HFFc6 (cell line): ENCODE measurements at regions not wholly inside any gene's neighbourhood (a gene's known extent, or its start where the extent isn't known, plus 50 kb on each side); places are given as distances from the start of the nearest gene placed in this dataset.
"Not testable (repeated sequence)": the region's sequence is repeated elsewhere in the genome, so short reads cannot be mapped to it uniquely, and the experiment has no call there.

Experiments used
- DNase-seq: peaks from one replicate; pipeline ENCODE4 v3.0.0-alpha.2; 2018
- H3K27ac Mint-ChIP-seq: 2 replicates; pipeline ENCODE4 v1.8.0; 2020; ENCODE audit warnings: mild to moderate bottlenecking, mixed read lengths
- H3K27me3 Mint-ChIP-seq: 2 replicates; pipeline ENCODE4 v1.8.0; 2021; ENCODE audit warnings: mild to moderate bottlenecking, moderate library complexity, mixed read lengths; ENCODE audit not compliant: insufficient read depth
- H3K36me3 Mint-ChIP-seq: 2 replicates; pipeline ENCODE4 v1.8.0; 2021; ENCODE audit warnings: low read depth, mixed read lengths
- H3K4me1 Mint-ChIP-seq: 2 replicates; pipeline ENCODE4 v1.8.0; 2020; ENCODE audit warnings: low read depth, mixed read lengths
- H3K4me3 Mint-ChIP-seq: 2 replicates; pipeline ENCODE4 v1.8.0; 2020; ENCODE audit warnings: mild to moderate bottlenecking, moderate library complexity, mixed read lengths
- H3K9me3 Mint-ChIP-seq: 2 replicates; pipeline ENCODE4 v1.8.0; 2020; ENCODE audit warnings: mild to moderate bottlenecking, mixed read lengths
- CTCF ChIP-seq: fragments of 200-600 bp; sonication (generic); IDR thresholded peaks from 2 replicates; pipeline ENCODE4 v1.5.0; 2021; ENCODE audit warnings: antibody characterized with exemption, mild to moderate bottlenecking

GRCh38 chr12:39699079-39699478 is 79.5 kb upstream of the ABCD2 start:
- H3K9me3 Mint-ChIP-seq: peaks cover 43% of the 10 kb centered on the region
- not testable (repeated sequence) for H3K36me3 Mint-ChIP-seq, DNase-seq, H3K4me1 Mint-ChIP-seq, H3K27ac Mint-ChIP-seq, H3K27me3 Mint-ChIP-seq, H3K4me3 Mint-ChIP-seq

- H3K4me3 Mint-ChIP-seq: no peak overlapping the region
- TF ChIP-seq CTCF: no peak
- DNase-seq: no peak
- no peaks in the 10 kb centered on the region for H3K4me1 Mint-ChIP-seq
- no peaks in the 10 kb centered on the region for H3K36me3 Mint-ChIP-seq
- H3K27me3 Mint-ChIP-seq: no peaks in the 10 kb centered on the region; the same call in 1 of the 2 replicates
- H3K27ac Mint-ChIP-seq: no peak overlapping the region
- H3K9me3 Mint-ChIP-seq: peaks cover 43% of the 10 kb centered on the region
Observed at GRCh38 chr12:39697108-39697507, 77.5 kb upstream of the ABCD2 start.

GRCh38 chr12:39692258-39692853 is 72.8 kb upstream of the ABCD2 start:
- Mint-ChIP-seq H3K27me3 (no peaks in the 10 kb centered on the region; the same call in 1 of the 2 replicates), H3K27ac (no peak overlapping the region), H3K36me3 (no peaks in the 10 kb centered on the region), H3K9me3 (peaks cover 24% of the 10 kb centered on the region), H3K4me3 (no peak overlapping the region), H3K4me1 (no peaks in the 10 kb centered on the region)
- no peak for DNase-seq
- peak; percentile 65 for TF ChIP-seq CTCF

GRCh38 chr12:39685854-39686657 is 66.5 kb upstream of the ABCD2 start:
- Mint-ChIP-seq H3K4me3 (no peak overlapping the region), H3K9me3 (peaks cover 8% of the 10 kb centered on the region; the same call in 1 of the 2 replicates), H3K27me3 (no peaks in the 10 kb centered on the region), H3K27ac (no peak overlapping the region), H3K4me1 (no peaks in the 10 kb centered on the region), H3K36me3 (no peaks in the 10 kb centered on the region)
- TF ChIP-seq CTCF: no peak
- DNase-seq: no peak

- peaks cover 26% of the 10 kb centered on the region for H3K9me3 Mint-ChIP-seq
- DNase-seq: no peak
- H3K27ac Mint-ChIP-seq: no peak overlapping the region
- no peak overlapping the region for H3K4me3 Mint-ChIP-seq
- H3K27me3 Mint-ChIP-seq: no peaks in the 10 kb centered on the region
- TF ChIP-seq CTCF: no peak
- H3K36me3 Mint-ChIP-seq: no peaks in the 10 kb centered on the region
- no peaks in the 10 kb centered on the region for H3K4me1 Mint-ChIP-seq
Observed at GRCh38 chr12:39682689-39683477, 63.3 kb upstream of the ABCD2 start.

GRCh38 chr12:39675263-39675662 is 55.7 kb upstream of the ABCD2 start:
- H3K27me3 Mint-ChIP-seq: no peaks in the 10 kb centered on the region
- no peak for DNase-seq

More at GRCh38 chr12:39675263-39675662, 55.7 kb upstream of the ABCD2 start:
- H3K27ac Mint-ChIP-seq: no peak overlapping the region
- peaks cover 73% of the 10 kb centered on the region for H3K9me3 Mint-ChIP-seq
- no peak overlapping the region for H3K4me3 Mint-ChIP-seq
- no peak for TF ChIP-seq CTCF
- H3K36me3 Mint-ChIP-seq: peaks cover 14% of the 10 kb centered on the region; the same call in 1 of the 2 replicates
- H3K4me1 Mint-ChIP-seq: no peaks in the 10 kb centered on the region
